ENCODE measurements at regions not wholly inside any gene's neighbourhood (a gene's known extent, or its start where the extent isn't known, plus 50 kb on each side); places are given as distances from the start of the nearest gene placed in this dataset.

GRCh38 chr18:40056079-40056692, 1898.8 kb upstream of the PIK3C3 start:
- no peak for TF ChIP-seq CTCF (IDR thresholded peaks at IDR 0.05)
- TF ChIP-seq POLR2AphosphoS5 (IDR thresholded peaks at IDR 0.05): no peak
- no peak for TF ChIP-seq POLR2A (IDR thresholded peaks at IDR 0.05)
